Adipocyte (in vitro differentiated cells): ENCODE measurements at regions not wholly inside any gene's neighbourhood (a gene's known extent, or its start where the extent isn't known, plus 50 kb on each side); places are given as distances from the start of the nearest gene placed in this dataset.

Experiments
- DNase-seq: peaks from one replicate; pipeline ENCODE4 v3.0.0-alpha.2; 2015; ENCODE audit warnings: low read depth
- H3K27me3 ChIP-seq: replicated peaks from 2 replicates; pipeline ENCODE4 v1.7.0; 2013; ENCODE audit warnings: mild to moderate bottlenecking, low read length, moderate library complexity; ENCODE audit not compliant: control insufficient read depth, insufficient read depth
- H3K36me3 ChIP-seq: 2 replicates; pipeline ENCODE4 v1.7.0; 2013; ENCODE audit warnings: low read length, mild to moderate bottlenecking, moderate library complexity; ENCODE audit not compliant: control insufficient read depth, insufficient read depth, severe bottlenecking
- H3K4me1 ChIP-seq: 2 replicates; pipeline ENCODE4 v1.7.0; 2013; ENCODE audit warnings: mild to moderate bottlenecking, low read length, moderate library complexity; ENCODE audit not compliant: control insufficient read depth, insufficient read depth
- H3K4me3 ChIP-seq: 2 replicates; pipeline ENCODE4 v1.7.0; 2013; ENCODE audit warnings: mild to moderate bottlenecking, low read length, moderate library complexity
- H3K9ac ChIP-seq: 2 replicates; pipeline ENCODE4 v1.7.0; 2013; ENCODE audit warnings: mild to moderate bottlenecking, low read length, moderate library complexity
- H3K9me3 ChIP-seq: 2 replicates; pipeline ENCODE4 v1.7.0; 2013; ENCODE audit warnings: mild to moderate bottlenecking, low read length, moderate library complexity; ENCODE audit not compliant: control insufficient read depth

GRCh38 chr19:32101206-32101605, 244.2 kb upstream of the ZNF507 start:
- Histone ChIP-seq H3K27me3 (peaks cover 8% of the 10 kb centered on the region), H3K9ac (no peak overlapping the region), H3K4me3 (no peak overlapping the region), H3K36me3 (no peaks in the 10 kb centered on the region), H3K4me1 (no peaks in the 10 kb centered on the region), H3K9me3 (no peaks in the 10 kb centered on the region)
- DNase-seq, result no peak

GRCh38 chr19:32103541-32103940, 241.9 kb upstream of the ZNF507 start:
- no peak for DNase-seq
- H3K4me3 ChIP-seq, result no peak overlapping the region
- no peaks in the 10 kb centered on the region for H3K36me3 ChIP-seq
- no peaks in the 10 kb centered on the region for H3K9me3 ChIP-seq
- no peak overlapping the region for H3K9ac ChIP-seq
- no peaks in the 10 kb centered on the region for H3K4me1 ChIP-seq
- peaks cover 8% of the 10 kb centered on the region for H3K27me3 ChIP-seq

- H3K9ac ChIP-seq, result no peak overlapping the region
- peaks cover 8% of the 10 kb centered on the region for H3K27me3 ChIP-seq
- no peaks in the 10 kb centered on the region for H3K4me1 ChIP-seq
- H3K9me3 ChIP-seq, result no peaks in the 10 kb centered on the region
- H3K36me3 ChIP-seq, result no peaks in the 10 kb centered on the region
- no peak for DNase-seq
- H3K4me3 ChIP-seq, result no peak overlapping the region
These were observed 241.1 kb upstream of the ZNF507 start for GRCh38 chr19:32104153-32104849.

- no peaks in the 10 kb centered on the region for H3K9me3 ChIP-seq
- H3K27me3 ChIP-seq, result peaks cover 8% of the 10 kb centered on the region
- H3K4me1 ChIP-seq, result no peaks in the 10 kb centered on the region
- no peak for DNase-seq
- no peak overlapping the region for H3K4me3 ChIP-seq
- H3K36me3 ChIP-seq, result no peaks in the 10 kb centered on the region
- no peak overlapping the region for H3K9ac ChIP-seq
These were observed 240.6 kb upstream of the ZNF507 start for GRCh38 chr19:32104850-32105235.

GRCh38 chr19:32105527-32106310, 239.7 kb upstream of the ZNF507 start:
- Histone ChIP-seq H3K4me1 (no peaks in the 10 kb centered on the region), H3K4me3 (no peak overlapping the region)

GRCh38 chr19:32122258-32122657, 223.2 kb upstream of the ZNF507 start:
- H3K36me3 ChIP-seq, result no peaks in the 10 kb centered on the region
- no peak overlapping the region for H3K9ac ChIP-seq
- no peak for DNase-seq
- no peaks in the 10 kb centered on the region for H3K27me3 ChIP-seq
- no peaks in the 10 kb centered on the region for H3K4me1 ChIP-seq
- peaks cover 11% of the 10 kb centered on the region for H3K9me3 ChIP-seq
- no peak overlapping the region for H3K4me3 ChIP-seq

More at GRCh38 chr19:32105527-32106310, 239.7 kb upstream of the ZNF507 start:
- no peaks in the 10 kb centered on the region for H3K36me3 ChIP-seq
- no peak for DNase-seq
- peaks cover 8% of the 10 kb centered on the region for H3K27me3 ChIP-seq
- H3K9ac ChIP-seq, result no peak overlapping the region
- H3K9me3 ChIP-seq, result no peaks in the 10 kb centered on the region

GRCh38 chr19:32123355-32123940, 222.0 kb upstream of the ZNF507 start:
- Histone ChIP-seq H3K27me3 (no peaks in the 10 kb centered on the region), H3K36me3 (no peaks in the 10 kb centered on the region), H3K9ac (no peak overlapping the region), H3K4me3 (no peak overlapping the region), H3K9me3 (peaks cover under 1% of the 10 kb centered on the region), H3K4me1 (no peaks in the 10 kb centered on the region)
- DNase-seq, result no peak

GRCh38 chr19:32124585-32124984, 220.8 kb upstream of the ZNF507 start:
- no peaks in the 10 kb centered on the region for H3K36me3 ChIP-seq
- no peaks in the 10 kb centered on the region for H3K27me3 ChIP-seq
- no peaks in the 10 kb centered on the region for H3K4me1 ChIP-seq
- no peak for DNase-seq
- no peak overlapping the region for H3K9ac ChIP-seq
- H3K9me3 ChIP-seq, result no peaks in the 10 kb centered on the region
- H3K4me3 ChIP-seq, result no peak overlapping the region

- Histone ChIP-seq H3K9ac (no peak overlapping the region), H3K36me3 (no peaks in the 10 kb centered on the region)
- no peak for DNase-seq
These were observed 216.3 kb upstream of the ZNF507 start for GRCh38 chr19:32129141-32129540.

GRCh38 chr19:32130332-32130731, 215.1 kb upstream of the ZNF507 start:
- Histone ChIP-seq H3K4me3 (no peak overlapping the region), H3K27me3 (no peaks in the 10 kb centered on the region), H3K36me3 (no peaks in the 10 kb centered on the region), H3K9ac (no peak overlapping the region), H3K9me3 (no peaks in the 10 kb centered on the region), H3K4me1 (no peaks in the 10 kb centered on the region)
- DNase-seq, result no peak

More at GRCh38 chr19:32129141-32129540, 216.3 kb upstream of the ZNF507 start:
- H3K27me3 ChIP-seq, result no peaks in the 10 kb centered on the region
- H3K4me1 ChIP-seq, result no peaks in the 10 kb centered on the region
- no peaks in the 10 kb centered on the region for H3K9me3 ChIP-seq
- no peak overlapping the region for H3K4me3 ChIP-seq

GRCh38 chr19:32131005-32131404, 214.4 kb upstream of the ZNF507 start:
- Histone ChIP-seq H3K27me3 (no peaks in the 10 kb centered on the region), H3K4me1 (no peaks in the 10 kb centered on the region), H3K4me3 (no peak overlapping the region), H3K36me3 (no peaks in the 10 kb centered on the region), H3K9me3 (no peaks in the 10 kb centered on the region), H3K9ac (no peak overlapping the region)
- DNase-seq, result no peak
